ENCODE measurements at regions not wholly inside any gene's neighbourhood (a gene's known extent, or its start where the extent isn't known, plus 50 kb on each side); places are given as distances from the start of the nearest gene placed in this dataset.

DNA sequence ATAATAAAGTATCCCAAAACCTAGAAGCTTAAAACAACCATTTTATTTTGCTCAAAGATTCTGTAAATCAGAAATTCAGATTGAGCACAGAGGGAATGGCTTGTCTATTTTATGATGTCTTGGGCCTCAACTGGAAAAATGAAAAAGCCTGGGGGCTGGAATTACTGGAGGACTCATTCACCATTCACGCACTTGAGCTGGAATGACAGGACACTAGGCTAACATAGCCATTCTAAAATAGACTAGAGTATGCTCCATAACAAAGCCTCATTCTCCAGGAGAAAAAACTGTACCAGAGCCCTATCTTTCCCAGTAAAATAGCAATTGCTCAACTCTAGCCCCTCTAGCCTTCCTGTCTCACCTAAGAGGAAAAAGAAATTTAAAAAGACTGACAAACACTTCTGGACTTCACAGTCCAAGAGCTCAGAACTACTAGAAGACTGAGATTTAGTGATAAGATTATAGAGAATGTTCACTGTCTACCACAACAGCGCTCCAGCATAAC lies 145.4 kb upstream of the BTBD3 start:
- TF ChIP-seq, protein P1, sequence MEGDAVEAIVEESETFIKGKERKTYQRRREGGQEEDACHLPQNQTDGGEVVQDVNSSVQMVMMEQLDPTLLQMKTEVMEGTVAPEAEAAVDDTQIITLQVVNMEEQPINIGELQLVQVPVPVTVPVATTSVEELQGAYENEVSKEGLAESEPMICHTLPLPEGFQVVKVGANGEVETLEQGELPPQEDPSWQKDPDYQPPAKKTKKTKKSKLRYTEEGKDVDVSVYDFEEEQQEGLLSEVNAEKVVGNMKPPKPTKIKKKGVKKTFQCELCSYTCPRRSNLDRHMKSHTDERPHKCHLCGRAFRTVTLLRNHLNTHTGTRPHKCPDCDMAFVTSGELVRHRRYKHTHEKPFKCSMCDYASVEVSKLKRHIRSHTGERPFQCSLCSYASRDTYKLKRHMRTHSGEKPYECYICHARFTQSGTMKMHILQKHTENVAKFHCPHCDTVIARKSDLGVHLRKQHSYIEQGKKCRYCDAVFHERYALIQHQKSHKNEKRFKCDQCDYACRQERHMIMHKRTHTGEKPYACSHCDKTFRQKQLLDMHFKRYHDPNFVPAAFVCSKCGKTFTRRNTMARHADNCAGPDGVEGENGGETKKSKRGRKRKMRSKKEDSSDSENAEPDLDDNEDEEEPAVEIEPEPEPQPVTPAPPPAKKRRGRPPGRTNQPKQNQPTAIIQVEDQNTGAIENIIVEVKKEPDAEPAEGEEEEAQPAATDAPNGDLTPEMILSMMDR (IDR thresholded peaks at IDR 0.05): no peak
- no peak for TF ChIP-seq POLR2A (IDR thresholded peaks at IDR 0.05)
